ENCODE measurements at regions not wholly inside any gene's neighbourhood (a gene's known extent, or its start where the extent isn't known, plus 50 kb on each side); places are given as distances from the start of the nearest gene placed in this dataset.

GRCh38 chr21:34204481-34205439 lies 131.4 kb downstream of the MRPS6 start:
- TF ChIP-seq, protein P1, sequence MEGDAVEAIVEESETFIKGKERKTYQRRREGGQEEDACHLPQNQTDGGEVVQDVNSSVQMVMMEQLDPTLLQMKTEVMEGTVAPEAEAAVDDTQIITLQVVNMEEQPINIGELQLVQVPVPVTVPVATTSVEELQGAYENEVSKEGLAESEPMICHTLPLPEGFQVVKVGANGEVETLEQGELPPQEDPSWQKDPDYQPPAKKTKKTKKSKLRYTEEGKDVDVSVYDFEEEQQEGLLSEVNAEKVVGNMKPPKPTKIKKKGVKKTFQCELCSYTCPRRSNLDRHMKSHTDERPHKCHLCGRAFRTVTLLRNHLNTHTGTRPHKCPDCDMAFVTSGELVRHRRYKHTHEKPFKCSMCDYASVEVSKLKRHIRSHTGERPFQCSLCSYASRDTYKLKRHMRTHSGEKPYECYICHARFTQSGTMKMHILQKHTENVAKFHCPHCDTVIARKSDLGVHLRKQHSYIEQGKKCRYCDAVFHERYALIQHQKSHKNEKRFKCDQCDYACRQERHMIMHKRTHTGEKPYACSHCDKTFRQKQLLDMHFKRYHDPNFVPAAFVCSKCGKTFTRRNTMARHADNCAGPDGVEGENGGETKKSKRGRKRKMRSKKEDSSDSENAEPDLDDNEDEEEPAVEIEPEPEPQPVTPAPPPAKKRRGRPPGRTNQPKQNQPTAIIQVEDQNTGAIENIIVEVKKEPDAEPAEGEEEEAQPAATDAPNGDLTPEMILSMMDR (conservative IDR thresholded peaks at IDR 0.05) = no peak
- TF ChIP-seq ZFX (IDR thresholded peaks at IDR 0.05) = no peak
